Frontal cortex (tissue), 3 donors: ENCODE measurements at regions not wholly inside any gene's neighbourhood (a gene's known extent, or its start where the extent isn't known, plus 50 kb on each side); places are given as distances from the start of the nearest gene placed in this dataset.
"Not testable (repeated sequence)": the region's sequence is repeated elsewhere in the genome, so short reads cannot be mapped to it uniquely, and the experiment has no call there.

Source experiments
- DNase-seq, 2 donors: peaks; one replicate each; pipeline ENCODE4 v3.0.0; 2012; ENCODE audit warnings: low spot score in 2 of 2
- FAIRE-seq: peaks from 2 replicates; lab custom pipeline; 2012; peaks lifted over from hg19 to GRCh38; lab: Jason Lieb, UNC
- donor health status: control.
- donor health status: control.
- donor health status: control.

DNA sequence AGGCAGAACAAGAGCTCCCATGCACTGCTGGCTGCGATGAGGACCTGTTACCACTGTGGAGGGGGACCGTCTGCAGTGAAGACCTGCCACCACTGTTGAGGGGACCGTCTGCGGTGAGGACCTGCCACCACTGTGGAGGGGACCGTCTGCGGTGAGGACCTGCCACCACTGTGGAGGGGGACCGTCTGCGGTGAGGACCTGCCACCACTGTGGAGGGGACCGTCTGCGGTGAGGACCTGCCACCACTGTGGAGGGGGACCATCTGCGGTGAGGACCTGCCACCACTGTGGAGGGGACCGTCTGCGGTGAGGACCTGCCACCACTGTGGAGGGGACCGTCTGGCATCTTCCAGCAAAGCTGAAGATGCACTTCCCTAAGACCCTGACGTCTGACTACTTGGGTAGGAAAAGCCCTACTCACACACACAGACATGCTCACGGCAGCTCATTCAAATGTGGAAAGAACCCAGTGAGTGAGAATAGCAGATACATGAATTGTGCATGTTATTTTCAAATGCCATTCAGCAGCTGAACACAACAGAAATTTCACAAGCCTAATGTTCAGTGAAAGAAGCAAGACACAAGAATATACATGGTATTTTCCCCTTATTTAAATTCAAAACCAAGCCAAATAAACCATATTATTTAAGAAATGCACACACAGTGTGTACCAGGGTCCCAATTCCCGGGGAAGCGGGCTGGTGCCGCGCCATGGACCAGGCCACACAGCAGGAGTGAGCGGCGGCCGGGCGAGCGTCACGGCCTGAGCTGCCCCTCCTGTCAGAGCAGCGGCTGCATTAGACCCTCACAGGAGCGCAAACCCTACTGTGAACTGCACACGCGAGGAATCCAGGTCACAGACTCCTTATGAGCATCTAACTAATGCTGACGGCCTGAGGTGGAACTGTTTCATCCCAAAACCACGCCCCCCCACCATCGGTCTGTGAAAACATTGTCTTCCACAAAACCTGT lies 64.2 kb upstream of the METRNL start:
- FAIRE-seq, result no peak

DNA sequence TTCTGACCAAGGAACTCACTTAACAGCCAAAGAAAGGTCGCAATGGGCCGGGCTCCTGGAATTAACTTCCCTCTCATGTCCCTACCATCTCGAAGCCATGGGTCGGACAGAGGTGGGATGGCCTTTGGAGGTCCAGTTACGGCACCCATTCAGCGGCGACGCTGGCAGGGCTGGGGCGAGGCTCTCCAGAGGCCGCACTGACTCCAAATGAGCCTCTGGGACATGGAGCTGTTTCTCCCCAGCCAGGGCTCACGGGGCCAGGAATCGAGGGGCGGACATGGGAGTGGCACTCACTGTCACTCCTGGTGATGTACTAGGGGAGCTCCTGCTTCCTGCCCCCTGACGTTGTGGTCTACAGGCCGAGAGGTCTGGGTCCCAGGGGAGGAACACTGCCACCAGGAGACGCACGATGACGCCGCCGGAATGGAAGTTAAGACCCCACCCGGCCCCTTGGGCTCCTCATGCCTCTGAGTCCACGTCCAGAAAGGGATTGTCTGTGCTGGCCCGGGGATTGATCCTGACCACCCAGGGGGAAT lies 60.7 kb upstream of the METRNL start:
- FAIRE-seq, result no peak
- no peak for DNase-seq

More for the DNA sequence above, 64.2 kb upstream of the METRNL start:
- DNase-seq, result no peak

DNA sequence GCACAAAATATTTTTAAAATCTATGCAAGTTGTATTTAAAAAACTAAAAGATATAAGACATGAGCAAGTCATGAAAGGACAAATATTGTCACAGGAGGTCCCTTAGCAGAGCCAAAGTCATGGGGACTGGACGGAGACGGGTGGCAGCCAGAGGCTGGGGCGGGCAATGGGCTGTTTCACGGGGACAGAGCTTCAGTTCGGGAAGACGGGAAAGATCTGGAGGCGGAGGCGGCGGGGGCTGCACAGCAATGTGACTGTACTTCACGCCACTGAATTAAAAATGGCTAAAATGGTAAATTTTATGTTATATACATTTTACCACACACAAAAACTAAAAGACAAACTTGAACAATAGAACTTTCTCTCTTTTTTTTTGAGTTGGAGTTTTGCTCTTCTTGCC lies 60.0 kb upstream of the METRNL start:
- DNase-seq (no peak), FAIRE-seq (no peak)

DNA sequence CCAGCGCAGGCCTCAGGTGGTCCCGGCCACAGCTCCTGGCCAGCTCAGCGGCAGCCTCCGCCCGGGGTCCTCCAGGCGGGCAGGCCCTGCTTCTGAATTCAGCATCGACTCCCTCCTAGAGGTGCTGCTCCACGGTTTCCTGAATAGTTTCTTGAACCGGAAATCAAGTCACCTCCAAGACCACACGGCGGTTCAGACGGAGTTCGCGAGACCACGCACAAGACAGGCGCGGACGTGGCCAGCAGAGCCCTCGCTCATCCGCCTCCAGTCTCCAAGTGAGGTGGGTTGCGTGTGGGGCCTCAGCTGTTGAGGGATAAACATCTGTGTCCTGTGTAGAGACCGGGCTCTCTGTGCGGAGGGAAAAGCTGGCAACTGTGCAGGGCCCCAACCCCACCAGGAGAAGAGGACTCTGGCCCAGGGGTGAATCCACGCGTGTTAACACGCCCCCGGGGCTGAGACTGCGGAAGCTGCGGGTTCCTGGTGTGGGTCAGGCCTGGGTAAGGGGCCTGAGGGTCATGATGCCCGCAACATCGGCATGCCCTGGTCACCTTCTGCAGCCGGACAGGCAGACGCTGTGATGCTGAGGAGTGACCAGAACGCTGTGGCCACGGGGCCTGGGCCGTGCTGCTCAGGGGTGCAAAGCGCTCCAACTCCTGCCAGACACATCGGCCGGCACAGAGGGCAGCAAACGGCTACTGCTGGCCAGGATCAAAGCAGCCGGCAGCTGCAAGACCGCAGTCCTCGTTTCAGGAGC lies 55.0 kb upstream of the METRNL start:
- no peak for FAIRE-seq

DNA sequence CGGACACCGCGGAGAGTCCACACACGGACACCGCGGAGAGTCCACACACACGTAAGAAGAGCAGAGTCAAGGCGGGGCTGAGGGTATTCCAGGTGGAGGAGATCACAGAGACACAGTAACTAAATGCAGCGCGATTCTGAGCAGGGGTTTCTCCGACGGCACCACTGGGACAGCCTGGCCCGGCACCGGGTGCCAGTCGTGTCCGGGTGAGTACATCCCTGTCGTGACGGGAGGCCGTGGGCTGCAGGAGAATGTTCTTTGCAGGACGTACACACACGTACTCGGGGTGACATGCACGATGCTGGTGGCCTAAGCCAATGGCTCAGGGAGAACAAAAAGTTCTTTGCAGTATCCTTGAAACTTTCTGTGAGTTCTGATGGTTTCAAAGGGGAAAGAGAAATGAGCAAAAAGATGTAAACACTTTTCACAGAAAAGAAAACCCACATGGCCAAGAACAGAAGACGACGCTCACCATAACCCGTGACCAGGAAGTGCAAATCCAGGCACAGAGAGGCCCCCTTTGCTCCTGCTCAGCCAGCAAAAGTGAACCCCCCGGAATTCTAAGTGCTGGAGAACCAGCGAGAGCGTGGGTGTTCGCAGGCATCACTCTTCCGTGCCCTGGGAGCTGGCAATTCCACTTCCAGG lies 53.7 kb upstream of the METRNL start:
- DNase-seq, result no peak
- no peak for FAIRE-seq

More for the DNA sequence above, 55.0 kb upstream of the METRNL start:
- no peak for DNase-seq

DNA sequence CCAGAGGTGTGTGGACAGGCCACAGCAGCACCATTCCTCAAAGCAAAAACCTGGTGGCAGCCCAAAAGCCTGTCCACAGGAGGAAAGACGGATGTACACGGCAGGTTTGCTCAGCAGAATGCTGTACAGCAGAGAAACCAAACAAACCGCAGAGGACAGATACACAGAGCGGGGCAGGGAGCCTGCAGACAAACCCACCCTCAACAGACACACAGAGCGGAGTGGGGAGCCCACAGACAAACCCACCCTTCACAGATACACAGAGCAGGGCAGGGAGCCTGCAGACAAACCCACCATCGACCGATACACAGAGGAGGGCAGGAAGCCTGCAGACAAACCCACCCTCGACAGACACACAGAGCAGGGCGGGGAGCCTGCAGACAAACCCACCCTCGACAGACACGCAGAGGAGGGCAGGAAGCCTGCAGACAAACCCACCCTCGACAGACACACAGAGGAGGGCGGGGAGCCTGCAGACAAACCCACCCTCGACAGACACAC lies 53.0 kb upstream of the METRNL start:
- DNase-seq (no peak), FAIRE-seq (no peak)

DNA sequence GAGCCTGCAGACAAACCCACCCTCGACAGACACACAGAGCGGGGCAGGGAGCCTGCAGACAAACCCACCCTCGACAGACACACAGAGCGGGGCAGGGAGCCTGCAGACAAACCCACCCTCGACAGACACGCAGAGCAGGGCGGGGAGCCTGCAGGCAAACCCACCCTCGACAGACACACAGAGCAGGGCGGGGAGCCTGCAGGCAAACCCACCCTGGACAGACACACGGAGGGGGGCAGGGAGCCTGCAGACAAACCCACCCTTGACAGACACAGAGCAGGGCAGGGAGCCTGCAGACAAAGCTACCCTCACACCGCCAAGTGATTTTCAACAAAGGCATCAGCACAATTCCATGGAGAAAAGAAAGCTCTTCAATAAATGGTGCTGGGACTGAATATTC lies 52.5 kb upstream of the METRNL start:
- not testable (repeated sequence) for FAIRE-seq, DNase-seq

DNA sequence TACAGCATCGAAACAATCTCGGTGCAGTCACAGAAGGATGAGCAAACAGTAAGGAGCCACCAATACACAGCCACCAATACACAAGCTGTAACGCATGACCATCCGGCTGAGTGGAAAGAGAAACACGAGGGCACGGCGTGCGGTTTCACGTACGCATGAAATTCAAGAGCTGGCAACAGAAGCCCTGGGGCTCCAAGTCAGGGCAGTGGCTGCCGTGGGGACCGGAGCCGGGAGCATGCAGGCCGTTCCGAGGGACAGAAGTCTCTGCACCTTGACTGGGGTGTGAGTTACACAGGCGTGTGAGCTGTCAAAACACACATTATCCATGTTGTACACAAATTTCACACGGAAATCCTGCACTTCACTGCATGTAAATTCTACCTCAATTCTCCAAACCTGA lies 50.6 kb upstream of the METRNL start:
- FAIRE-seq, result no peak

DNA sequence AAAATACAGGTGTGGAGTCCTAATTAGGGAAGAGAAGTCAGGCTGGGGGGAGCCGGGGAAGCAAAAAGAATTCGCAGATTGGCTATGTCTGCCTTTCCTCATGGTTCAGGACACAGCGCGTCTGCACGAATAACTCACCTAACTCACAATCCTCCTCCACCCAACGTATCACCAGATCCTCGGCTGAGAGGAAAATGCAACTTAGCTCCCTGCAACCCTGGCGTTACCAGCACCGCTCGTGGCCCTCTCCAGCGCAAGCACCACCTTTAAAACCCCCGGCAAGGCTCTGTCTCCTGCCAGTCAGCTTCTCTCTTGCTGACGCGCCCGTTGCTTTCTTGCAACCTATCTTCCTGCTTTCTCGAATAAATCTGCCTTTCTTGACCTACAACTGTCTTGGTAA lies 49.8 kb upstream of the METRNL start:
- FAIRE-seq, result no peak
- no peak for DNase-seq

More for the DNA sequence above, 50.6 kb upstream of the METRNL start:
- DNase-seq, result no peak
